KMS-11 (cell line): ENCODE measurements at regions not wholly inside any gene's neighbourhood (a gene's known extent, or its start where the extent isn't known, plus 50 kb on each side); places are given as distances from the start of the nearest gene placed in this dataset.

Experiments used
- H2AFZ ChIP-seq: fragments of 200-600 bp; sonication (generic); 2 replicates; pipeline ENCODE4 v1.6.1; 2016; ENCODE audit warnings: antibody characterized with exemption, mixed run types, low read depth
- H3K27ac ChIP-seq: fragments of 200-600 bp; sonication (generic); 2 replicates; pipeline ENCODE4 v1.6.1; 2016; ENCODE audit warnings: mild to moderate bottlenecking, mixed run types
- H3K27me3 ChIP-seq: fragments of 200-600 bp; sonication (generic); 2 replicates; pipeline ENCODE4 v1.6.1; 2017; ENCODE audit warnings: mild to moderate bottlenecking, low read depth, mixed run types, moderate library complexity; ENCODE audit not compliant: insufficient read depth
- H3K36me3 ChIP-seq: fragments of 200-600 bp; sonication (generic); 2 replicates; pipeline ENCODE4 v1.6.1; 2017; ENCODE audit warnings: mild to moderate bottlenecking, mixed run types; ENCODE audit not compliant: insufficient read depth
- H3K4me1 ChIP-seq: fragments of 200-600 bp; sonication (generic); 2 replicates; pipeline ENCODE4 v1.6.1; 2016; ENCODE audit warnings: mild to moderate bottlenecking, low read depth, mixed run types; ENCODE audit not compliant: poor library complexity, severe bottlenecking
- H3K4me2 ChIP-seq: fragments of 200-600 bp; sonication (generic); 2 replicates; pipeline ENCODE4 v1.7.0; 2016; ENCODE audit warnings: mild to moderate bottlenecking, mixed run types
- H3K4me3 ChIP-seq: fragments of 200-600 bp; sonication (generic); IDR thresholded peaks from 2 replicates; pipeline ENCODE4 v1.6.1; 2017; ENCODE audit warnings: low read depth, low read length, mixed read lengths; ENCODE audit not compliant: insufficient read depth
- H3K79me2 ChIP-seq: fragments of 200-600 bp; sonication (generic); 2 replicates; pipeline ENCODE4 v1.6.1; 2016; ENCODE audit warnings: low read depth, mixed run types; ENCODE audit not compliant: insufficient read depth
- H3K9ac ChIP-seq: fragments of 200-600 bp; sonication (generic); 2 replicates; pipeline ENCODE4 v1.6.1; 2016; ENCODE audit warnings: mild to moderate bottlenecking, mixed run types
- H4K20me1 ChIP-seq: fragments of 200-600 bp; sonication (generic); 2 replicates; pipeline ENCODE4 v1.6.1; 2016; ENCODE audit warnings: mild to moderate bottlenecking, mixed run types; ENCODE audit not compliant: insufficient read depth
- TF ChIP-seq, protein P1 (sequence below): fragments of 200-600 bp; sonication (generic); conservative IDR thresholded peaks from 2 replicates; pipeline ENCODE4 v1.6.1; 2017; ENCODE audit warnings: low read depth, mild to moderate bottlenecking, antibody characterized with exemption, low read length, moderate library complexity, mixed read lengths

DNA sequence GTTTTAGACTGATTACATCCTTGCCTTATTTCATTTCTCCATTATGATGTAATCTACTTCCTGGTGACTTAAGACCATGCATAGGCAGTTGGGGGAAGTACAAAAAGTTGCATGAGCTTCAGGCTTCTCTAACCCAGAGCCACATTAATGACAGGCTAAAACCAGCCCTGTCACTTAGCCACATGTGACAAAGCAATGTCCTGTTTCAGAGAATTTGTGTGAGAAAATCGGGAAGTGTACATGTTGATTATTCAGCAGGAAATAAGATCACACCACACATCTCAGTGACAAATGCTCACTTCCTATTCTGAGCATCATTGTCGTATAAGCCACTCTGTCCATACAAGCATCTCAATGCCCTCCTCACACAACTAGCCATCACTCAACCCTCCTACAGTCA, 98.5 kb upstream of the MAGEB16 start:
- Histone ChIP-seq H3K4me2 (no peak overlapping the region), H3K79me2 (no peaks in the 10 kb centered on the region), H3K27ac (no peak overlapping the region), H3K4me3 (no peak overlapping the region), H3K9ac (no peak overlapping the region), H3K27me3 (no peaks in the 10 kb centered on the region), H3K36me3 (no peaks in the 10 kb centered on the region), H3K4me1 (no peaks in the 10 kb centered on the region), H2AFZ (no peak overlapping the region), H4K20me1 (no peaks in the 10 kb centered on the region)
- TF ChIP-seq, protein P1, sequence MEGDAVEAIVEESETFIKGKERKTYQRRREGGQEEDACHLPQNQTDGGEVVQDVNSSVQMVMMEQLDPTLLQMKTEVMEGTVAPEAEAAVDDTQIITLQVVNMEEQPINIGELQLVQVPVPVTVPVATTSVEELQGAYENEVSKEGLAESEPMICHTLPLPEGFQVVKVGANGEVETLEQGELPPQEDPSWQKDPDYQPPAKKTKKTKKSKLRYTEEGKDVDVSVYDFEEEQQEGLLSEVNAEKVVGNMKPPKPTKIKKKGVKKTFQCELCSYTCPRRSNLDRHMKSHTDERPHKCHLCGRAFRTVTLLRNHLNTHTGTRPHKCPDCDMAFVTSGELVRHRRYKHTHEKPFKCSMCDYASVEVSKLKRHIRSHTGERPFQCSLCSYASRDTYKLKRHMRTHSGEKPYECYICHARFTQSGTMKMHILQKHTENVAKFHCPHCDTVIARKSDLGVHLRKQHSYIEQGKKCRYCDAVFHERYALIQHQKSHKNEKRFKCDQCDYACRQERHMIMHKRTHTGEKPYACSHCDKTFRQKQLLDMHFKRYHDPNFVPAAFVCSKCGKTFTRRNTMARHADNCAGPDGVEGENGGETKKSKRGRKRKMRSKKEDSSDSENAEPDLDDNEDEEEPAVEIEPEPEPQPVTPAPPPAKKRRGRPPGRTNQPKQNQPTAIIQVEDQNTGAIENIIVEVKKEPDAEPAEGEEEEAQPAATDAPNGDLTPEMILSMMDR: no peak

DNA sequence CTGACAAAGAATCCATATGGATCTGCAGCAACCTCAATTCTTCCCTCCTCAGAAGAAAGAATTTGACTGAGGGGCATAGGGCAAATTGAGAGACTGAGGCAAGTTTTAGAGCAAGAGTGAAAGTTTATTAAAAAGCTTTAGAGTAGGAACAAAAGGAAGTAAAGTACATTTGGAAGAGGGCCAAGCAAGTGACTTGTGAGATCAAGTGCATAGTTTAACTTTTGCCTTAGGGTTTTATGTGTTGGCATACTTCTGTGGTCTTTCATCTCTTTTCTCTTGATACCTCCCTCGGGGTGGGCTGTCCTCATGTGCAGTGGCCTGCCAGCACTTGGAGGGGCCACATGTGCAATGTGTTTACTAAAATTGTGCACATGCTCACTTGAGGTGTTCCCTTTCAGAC, 98.0 kb upstream of the MAGEB16 start:
- Histone ChIP-seq H3K79me2 (no peaks in the 10 kb centered on the region), H3K4me3 (no peak overlapping the region), H3K27me3 (no peaks in the 10 kb centered on the region), H4K20me1 (no peaks in the 10 kb centered on the region), H3K27ac (no peak overlapping the region), H2AFZ (no peak overlapping the region), H3K4me1 (no peaks in the 10 kb centered on the region), H3K36me3 (no peaks in the 10 kb centered on the region), H3K4me2 (no peak overlapping the region), H3K9ac (no peak overlapping the region)
- TF ChIP-seq, protein P1: no peak

DNA sequence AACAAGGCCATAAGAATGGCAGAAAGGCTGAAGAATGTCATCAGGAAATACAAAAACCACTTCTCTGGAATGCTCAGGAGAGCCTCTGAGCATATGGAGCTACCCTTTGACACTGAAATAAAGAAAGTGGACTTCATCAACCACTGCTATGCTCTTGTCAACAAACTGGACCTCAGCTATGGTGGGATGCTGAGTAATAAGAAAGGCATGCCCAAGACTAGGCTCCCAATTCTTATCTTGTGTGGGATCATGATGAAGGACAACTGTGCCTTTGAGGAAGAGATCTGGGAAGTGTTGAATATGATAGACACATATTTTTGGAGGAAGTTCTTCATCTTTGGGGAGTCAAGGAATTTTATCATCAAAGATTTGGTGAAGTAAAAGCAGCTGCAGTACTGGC, 86.9 kb upstream of the MAGEB16 start:
- Histone ChIP-seq H3K27ac (no peak overlapping the region), H4K20me1 (no peaks in the 10 kb centered on the region), H3K79me2 (no peaks in the 10 kb centered on the region), H3K27me3 (no peaks in the 10 kb centered on the region), H3K4me1 (no peaks in the 10 kb centered on the region), H3K4me3 (no peak overlapping the region), H3K9ac (no peak overlapping the region), H2AFZ (no peak overlapping the region), H3K4me2 (no peak overlapping the region), H3K36me3 (no peaks in the 10 kb centered on the region)
- TF ChIP-seq, protein P1: no peak

DNA sequence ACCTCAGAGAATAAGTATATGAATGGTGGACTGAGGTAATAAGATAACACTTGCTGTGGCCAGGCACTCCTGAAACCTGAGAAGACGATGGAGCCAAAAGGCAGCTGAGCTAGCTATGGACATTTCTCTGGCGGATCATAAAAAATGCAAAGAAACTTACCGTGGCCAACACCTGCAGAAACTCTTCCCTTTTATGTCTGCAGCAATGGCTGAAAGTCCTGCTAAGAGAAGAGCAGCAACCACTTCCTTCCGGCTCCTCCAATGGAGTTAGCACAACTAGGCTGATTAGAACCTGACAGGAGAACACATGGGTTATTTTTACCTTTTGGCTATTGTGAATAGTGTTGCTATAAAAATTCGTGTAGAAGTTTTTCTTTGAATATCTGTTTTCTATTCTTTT, 76.0 kb upstream of the MAGEB16 start:
- no peak overlapping the region for H3K9ac ChIP-seq
- H3K79me2 ChIP-seq: no peaks in the 10 kb centered on the region
- H2AFZ ChIP-seq: no peak overlapping the region
- no peaks in the 10 kb centered on the region for H3K36me3 ChIP-seq
- no peaks in the 10 kb centered on the region for H3K27me3 ChIP-seq
- H3K4me1 ChIP-seq: no peaks in the 10 kb centered on the region
- TF ChIP-seq, protein P1: no peak
- H3K4me2 ChIP-seq: no peak overlapping the region
- H4K20me1 ChIP-seq: no peaks in the 10 kb centered on the region
- no peak overlapping the region for H3K4me3 ChIP-seq
- H3K27ac ChIP-seq: no peak overlapping the region

DNA sequence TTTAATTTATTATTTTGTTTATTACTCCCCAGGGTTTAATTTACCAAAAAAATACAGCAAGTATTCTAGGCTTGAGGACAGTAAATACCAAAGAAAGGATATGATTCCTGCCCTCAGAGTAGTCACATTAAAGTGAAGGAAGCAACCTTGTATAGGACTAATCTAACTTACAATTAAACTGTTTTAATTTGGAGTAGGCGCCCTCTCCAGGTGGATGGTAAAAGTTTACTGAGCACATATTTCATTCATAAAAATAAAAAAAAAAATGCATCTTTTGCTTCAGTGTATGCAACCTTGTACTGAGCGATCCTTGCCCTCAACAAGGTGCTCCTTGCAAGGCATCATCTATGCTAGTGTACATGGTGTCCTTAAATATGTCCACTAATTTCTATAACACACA, 72.0 kb upstream of the MAGEB16 start:
- Histone ChIP-seq H2AFZ (no peak overlapping the region), H3K4me3 (no peak overlapping the region), H3K4me1 (no peaks in the 10 kb centered on the region), H3K79me2 (no peaks in the 10 kb centered on the region), H3K27ac (no peak overlapping the region), H3K9ac (no peak overlapping the region), H3K4me2 (no peak overlapping the region), H3K27me3 (no peaks in the 10 kb centered on the region), H4K20me1 (no peaks in the 10 kb centered on the region), H3K36me3 (no peaks in the 10 kb centered on the region)
- TF ChIP-seq, protein P1: no peak
